DMS53 treated with DMSO at 0.1 percent for 48 hours (cell line): ENCODE measurements at regions not wholly inside any gene's neighbourhood (a gene's known extent, or its start where the extent isn't known, plus 50 kb on each side); places are given as distances from the start of the nearest gene placed in this dataset.

Experiments used
- DNase-seq: peaks from one replicate; lab custom pipeline; 2025; ENCODE audit not compliant: unreplicated experiment; lab: John Stamatoyannopoulos, UW

DNA sequence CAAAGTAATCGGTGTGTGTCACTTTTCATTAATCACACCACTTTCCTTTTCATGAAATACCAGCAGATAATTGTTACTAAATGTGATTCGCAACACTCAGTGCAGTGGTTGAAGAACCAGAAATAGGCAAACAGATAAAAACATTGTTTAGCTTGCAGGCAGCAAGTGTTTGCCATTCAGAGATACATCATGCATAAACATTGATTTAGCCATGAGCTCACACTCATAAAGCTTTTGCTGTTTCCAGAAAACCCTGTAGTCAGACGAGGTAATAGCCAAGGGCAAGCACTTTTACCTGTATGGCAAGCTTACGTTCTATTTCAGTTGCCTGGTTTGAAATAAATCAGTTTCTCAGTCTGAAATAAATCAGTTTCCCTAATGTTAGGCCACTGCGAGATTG, 542.0 kb upstream of the TENM3 start:
- peak; percentile 37 for DNase-seq

DNA sequence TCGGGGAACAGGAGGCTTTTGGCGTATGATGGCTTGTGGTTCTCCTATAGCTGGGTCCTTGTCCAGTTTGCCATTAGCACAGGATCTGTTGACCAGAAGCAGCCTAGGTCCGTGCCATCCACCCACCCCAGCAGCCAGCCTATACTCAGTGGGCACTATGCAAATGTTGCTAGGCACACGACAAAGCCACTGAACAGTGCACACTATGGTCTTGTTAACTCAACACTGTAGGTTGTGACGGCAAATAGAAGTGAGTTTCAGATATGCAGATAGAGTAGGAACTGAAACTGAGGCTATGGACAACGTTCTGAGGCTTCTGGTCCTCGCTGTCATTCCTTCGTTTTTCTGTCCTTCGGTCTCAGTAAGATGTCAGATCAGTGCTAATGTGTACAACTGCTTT, 541.3 kb upstream of the TENM3 start:
- no peak for DNase-seq

DNA sequence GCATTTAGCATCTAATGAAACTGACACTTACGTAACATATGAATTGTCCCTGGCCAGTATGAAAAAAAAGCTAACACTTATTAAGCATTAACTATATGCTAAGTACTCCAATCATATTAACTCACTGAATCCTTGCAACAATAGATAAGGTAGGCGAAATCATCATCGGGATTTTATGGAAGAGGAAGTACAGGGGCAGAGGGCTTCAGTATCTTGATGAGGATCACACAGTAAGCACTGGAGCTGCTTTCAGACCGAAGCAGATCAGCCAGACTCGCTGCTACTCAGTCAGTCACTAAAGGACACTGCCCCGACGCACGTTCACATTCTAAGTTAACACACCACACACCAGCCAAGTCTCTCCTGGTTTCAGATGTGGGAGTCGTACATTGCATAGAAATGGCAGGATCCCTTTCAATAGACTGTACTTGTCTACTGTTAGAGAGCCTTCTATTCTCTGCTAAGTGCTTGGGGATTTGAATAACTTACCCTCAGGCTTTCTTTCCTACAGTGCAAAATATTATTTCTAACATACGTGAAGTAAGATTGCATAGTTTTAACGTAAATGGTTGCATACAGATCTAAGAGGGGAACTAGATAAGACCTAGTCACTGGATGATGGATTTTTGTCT, 540.2 kb upstream of the TENM3 start:
- DNase-seq: no peak

DNA sequence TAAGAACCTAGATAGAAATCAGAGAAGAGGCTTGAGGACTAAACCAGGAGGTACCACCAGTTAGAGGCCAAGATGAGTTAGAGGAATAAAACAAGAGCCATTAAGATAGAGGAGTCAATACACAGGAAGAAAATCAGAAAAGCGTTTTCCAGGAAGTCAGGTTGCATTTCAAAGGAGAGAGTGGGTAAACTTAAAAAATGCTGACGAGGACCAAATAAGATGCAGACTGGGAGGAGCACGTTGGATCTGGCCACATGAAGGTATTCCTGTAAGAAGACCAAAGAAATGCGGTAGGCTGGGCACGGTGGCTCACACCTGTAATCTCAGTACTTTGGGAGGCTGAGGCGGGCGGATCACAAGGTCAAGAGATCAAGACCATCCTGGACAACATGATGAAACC, 533.1 kb upstream of the TENM3 start:
- no peak for DNase-seq

DNA sequence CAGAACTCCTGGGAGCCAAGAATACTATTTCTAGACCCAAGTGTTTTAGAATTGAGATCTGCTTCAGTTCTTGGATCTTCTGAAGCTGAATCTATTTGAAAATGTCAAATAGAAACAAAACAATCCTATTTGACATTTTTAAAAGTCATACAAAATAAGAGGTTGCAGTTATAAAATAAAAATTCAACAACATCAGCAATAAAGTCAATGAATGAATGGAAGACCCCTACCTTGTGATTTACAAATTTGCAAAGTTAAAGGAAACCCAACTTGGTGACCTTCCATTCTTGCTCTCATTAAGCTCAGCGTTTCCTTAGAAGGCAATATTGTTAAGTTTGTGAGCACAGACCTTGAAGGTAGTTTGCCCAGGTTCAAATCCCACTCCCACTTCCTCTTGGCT, 531.8 kb upstream of the TENM3 start:
- DNase-seq: peak; percentile 26

DNA sequence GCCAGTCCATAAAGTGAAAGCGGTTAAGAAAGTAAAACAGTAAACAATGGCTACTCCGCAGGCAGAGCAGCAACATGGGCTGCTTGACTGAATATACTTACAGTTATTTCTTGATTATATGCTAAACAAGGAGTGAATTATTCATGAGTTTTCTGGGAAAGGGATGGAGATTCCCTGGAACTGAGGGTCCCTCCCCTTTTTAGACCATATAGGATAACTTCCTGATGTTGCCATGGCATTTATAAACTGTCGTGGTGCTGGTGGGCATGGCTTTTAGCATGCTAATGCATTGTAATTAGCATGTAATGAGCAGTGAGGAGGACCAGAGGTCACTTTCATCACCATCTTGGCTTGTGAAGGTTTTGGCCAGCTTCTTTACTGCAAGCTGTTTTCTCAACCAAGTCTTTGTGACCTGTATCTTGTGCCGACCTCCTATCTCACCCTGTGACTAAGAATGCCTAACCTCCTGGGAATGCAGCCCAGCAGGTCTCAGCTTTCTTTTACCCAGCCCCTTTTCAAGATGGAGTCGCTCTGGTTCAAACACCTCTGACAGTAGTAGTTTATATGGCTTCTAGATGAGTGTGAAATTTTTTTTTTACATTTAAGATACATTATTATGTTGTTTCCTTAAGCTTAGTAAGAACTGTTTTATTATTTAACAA, 514.8 kb upstream of the TENM3 start:
- no peak for DNase-seq

DNA sequence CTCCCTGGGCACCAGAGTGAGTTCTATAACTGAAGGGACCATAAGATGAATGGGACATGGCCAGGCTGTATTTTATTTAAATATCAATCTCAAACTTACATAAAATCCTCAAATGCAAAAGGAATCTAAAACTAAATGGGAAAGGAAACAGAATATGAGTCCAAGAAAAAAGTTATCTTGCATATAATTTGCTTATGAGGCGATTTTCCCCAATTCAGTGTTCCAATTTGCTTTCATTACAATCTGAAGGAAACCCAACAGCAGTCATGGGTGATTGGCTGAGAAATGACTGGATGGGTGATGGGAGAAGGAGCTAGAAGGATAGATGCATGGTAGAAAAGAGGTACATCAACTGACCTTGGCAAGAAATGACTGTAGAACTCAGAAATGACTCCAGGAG, 511.3 kb upstream of the TENM3 start:
- DNase-seq: no peak

DNA sequence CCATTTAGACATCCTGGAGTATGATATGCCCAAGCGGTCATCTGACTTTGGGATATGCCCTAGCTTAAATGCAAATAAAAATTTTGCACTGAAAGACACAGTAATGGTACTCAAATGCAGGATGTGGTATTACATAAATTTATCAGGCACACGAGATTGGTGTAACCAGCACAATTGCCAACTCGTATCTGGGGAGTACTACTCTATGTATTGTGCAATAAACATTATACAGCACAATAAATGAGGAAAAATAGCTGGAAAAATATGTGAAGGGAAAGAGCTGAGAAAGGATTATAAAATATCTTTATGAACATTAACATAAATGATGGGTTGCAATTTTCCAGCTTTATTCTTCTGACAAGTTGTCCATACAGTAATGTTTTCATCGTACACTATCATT, 505.5 kb upstream of the TENM3 start:
- DNase-seq: no peak

DNA sequence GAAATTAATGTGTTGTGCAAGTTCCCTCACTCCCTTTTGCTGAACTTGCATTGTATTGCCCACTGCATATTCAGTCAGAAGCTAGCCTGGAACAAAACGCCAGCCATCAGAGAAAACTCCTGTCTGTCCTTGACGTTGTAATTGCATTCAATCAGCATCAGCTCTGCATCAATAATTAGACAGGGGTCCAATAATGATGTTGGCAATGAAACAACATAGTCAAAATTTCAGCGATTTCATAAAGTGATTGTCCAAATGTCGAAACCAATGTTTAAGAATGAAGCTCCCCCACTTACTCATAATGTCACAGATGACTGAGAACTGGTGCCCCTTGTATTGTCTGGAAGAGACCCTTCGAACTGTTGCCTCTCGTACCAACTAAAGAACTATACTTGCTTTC, 504.2 kb upstream of the TENM3 start:
- DNase-seq: no peak

DNA sequence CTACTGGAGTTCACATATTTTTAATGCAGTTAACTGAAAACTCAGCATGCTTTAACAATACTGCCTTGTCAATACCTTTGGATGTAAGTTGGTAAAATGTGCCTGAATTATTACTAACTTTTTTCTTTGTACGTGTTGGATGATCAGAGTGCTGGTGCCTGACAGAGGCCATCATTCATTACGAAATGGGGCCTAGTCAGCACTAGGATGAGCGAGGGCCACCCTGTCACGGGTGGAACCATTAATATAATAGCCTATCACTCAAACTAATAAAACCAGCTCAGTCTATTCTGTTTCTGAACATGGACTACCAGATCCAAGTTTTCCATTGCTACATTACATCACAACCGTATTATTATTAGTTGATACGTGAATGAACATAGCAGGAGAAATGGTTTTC, 501.7 kb upstream of the TENM3 start:
- no peak for DNase-seq

DNA sequence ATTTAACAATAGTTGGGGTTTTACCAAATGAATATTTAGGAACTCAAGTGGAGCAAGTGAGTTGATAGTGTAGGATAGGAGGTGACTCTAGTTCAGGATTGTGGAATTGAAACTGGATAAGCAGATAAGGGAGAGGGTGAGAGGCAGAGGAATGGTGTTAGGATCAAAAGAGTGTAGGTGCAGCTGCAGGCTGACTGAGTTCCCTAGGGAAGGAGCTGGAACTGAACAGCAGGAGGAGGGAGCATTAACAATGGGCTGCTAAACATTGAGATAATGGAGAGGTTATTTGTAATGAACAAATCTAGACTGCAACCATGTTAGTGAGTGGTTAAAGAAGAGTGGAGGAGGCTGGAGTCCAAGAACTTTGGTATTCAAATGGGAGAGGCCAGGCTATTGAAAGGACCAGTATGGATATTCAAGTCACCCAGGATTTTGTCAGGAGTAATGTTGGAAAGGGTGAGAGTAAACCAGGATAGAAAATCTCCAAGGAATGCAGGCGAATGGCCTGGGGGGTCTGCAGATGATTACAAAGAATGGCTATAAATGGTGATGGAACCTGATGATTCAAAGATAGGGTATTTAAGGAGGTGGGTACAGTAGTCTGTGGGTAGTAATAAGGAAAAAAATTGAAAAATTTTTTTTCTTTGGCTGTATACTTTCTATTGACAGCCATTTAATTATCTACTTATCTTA, 497.1 kb upstream of the TENM3 start:
- DNase-seq: no peak

DNA sequence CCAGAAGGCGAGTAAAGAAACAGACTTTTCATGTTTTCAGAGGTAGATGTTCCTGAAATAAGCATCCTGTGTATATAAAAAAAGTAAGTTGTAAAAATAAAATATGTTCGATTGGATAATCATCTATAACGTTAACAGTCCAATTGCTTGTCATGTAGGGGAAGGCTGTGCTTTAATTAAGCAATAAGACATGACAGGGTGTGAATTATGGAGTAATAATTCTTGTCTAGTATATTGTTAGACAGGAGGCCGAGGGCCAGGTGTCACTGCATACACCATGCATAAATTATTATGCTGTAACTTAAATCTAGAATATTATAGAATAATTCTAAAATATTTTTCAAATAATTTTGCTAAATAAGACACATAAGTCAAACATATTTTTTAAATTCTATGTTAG, 494.6 kb upstream of the TENM3 start:
- no peak for DNase-seq

DNA sequence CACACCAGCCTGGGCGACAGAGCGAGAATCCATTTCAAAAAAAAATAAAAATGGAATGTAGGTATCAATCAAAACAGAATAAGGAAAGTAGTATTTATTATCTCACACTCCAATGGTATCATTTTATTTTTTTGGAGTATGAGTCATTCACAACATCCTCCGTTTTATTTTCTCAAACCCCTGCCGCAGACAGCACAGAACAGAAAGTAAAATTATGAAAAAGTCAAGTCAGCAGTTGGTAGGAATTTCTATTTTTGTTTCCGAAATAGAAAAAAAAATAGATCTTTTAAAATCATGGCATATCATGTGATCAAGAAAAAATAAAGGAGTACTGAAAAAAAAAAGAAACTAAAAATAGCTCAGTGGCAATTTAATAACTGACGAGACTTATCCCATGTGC, 490.7 kb upstream of the TENM3 start:
- no peak for DNase-seq

DNA sequence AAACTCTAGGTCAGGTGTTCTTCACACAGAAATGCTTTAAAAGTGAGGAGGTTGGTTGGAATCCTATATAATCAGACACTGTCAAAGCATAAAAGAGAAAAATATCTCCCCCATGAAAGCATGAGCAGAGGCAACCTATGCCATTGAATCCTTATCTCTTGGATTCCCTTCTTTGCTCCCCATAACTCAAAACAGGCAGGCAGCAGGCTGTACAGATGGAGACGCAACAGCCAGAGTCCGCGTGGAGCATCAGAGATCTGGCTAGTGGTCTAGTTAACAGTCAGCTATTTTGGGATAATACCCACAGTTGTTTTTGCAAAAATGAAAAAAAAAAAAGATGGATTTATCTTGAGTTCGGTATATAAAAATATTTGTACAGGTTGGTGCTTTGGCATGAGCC, 490.0 kb upstream of the TENM3 start:
- no peak for DNase-seq

DNA sequence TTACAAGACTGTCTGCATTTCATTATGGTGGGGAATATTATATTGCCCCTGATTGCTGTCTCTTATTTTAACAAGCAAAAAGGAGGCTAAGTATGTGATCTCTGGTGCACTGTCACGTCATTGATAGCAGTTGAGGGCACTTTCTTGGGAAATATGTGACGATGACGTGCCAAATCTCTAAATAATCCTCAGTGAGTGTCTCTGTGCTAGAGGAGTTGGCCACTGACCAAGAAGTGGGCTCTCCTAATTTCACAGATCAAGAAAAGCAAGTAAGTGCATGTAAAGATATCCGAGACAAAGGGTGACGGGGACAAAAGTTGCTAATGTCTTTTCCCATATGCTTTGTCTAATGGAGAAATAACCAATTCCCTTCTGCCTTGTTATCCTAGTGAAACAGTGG, 487.4 kb upstream of the TENM3 start:
- DNase-seq: no peak

DNA sequence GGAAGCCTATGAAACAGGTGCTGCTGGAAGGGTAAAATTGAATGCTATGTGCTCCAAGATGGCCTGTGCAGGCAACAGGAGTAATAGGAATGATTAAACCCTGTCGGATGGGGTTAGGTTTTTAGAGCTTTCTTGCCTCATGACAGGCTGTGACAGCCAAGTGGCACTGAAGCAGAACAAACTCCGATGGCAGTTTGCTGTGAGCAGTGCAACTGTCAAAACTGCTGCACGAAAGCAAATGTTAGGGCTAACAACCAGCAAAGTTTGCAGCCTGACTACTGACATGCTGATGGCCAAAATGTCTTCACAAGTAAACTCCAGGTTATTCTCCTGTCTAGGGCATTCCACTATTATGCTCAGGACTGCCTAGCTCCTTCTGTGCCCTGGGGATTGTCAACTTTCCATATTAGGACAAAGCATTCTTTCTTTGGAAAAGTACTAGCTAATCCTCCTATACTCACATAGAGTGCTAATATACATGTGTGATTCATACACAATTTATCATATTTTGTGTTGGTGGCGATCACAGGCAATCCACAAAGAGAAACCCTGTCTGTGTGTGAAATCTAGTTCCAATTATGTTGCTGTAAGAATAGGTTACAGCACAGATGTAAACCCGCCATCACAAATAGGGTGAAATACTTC, 486.6 kb upstream of the TENM3 start:
- DNase-seq: no peak

DNA sequence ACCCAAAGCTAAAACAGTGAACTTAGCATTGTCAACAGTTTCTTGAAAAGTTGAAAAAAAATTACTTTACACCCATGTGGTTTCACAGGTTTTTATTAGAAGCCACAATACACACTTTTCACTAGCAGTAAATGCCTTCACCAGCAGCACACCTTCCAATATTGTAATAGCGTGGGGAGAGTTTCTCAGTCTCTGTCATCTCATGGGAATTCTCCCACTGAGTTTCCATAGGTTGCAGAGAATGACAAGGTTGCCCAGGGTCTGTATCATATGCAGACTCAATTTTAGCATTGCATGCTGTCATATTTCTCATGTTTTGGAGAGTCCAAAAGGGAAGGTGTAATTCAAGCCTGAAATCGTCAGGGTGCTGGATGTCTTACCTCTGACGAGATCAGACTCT, 486.1 kb upstream of the TENM3 start:
- DNase-seq: no peak

DNA sequence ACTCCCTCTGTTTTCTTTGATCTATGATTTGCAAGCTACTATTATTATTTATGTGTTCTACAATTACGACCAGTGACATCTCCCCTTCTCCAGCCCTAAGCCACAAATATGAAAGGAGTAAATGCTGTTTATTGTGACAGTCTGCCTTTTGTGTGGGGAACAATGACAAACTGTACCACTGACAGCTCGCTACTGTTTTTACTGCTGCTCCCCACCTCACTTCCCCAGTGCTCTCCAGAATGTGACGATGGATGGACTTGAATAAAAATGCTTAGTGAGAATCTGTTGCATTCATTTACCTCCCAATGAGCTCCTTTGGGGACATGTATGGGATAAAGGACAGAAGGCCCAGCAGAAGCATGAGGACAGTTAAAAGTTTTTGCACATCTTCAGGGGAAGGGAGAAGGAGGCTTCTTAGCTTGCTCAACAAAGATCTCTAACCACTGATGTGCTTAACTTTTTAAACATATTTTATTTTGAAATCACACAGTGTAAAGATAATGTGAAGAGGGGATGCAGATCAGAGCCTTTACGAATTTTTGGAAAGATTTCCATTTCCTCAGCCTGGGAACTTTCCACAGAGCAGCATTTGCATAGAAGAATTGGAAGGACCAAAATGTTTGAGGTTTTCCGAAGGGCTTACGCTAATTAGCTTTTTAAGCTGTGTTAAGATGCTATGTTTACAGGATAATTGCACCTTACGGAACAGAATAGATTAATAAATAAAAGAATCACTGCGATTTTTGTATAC, 485.1 kb upstream of the TENM3 start:
- DNase-seq: no peak

DNA sequence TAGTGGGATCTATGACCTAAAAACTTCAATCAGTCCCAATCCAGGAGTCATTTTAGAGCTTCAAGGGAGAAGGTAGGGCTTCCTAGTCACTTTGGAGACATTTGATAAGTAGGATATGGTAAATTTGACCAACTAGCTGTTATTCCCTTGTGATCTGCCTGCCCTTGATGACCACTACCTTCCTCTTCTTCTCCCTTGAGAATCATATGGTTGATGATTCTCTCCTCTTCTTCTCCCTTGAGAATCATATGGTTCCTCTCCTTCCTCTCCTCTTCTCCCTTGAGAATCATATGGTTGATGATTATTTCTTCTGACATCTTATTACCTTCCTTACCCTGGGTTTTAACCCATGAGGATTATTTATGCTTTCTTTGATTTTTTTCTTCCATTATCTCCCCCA, 482.6 kb upstream of the TENM3 start:
- no peak for DNase-seq

DNA sequence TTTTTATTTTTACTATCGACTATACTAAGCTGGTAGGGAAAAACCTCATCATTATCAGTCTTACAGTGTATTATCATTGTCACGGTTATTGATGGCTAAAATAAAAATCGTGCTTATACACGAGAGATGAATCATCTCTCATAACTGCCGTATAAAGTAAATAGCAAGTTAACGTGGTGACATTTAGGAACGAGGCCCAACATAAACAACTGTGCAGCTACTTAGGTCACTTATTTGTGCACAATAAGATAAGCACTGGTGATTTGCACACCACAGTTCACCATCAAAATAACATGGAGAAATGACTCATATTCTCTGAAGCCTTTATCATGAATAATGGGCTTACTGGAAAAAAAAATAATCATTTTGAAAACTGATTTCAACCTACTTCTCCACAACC, 482.0 kb upstream of the TENM3 start:
- no peak for DNase-seq

DNA sequence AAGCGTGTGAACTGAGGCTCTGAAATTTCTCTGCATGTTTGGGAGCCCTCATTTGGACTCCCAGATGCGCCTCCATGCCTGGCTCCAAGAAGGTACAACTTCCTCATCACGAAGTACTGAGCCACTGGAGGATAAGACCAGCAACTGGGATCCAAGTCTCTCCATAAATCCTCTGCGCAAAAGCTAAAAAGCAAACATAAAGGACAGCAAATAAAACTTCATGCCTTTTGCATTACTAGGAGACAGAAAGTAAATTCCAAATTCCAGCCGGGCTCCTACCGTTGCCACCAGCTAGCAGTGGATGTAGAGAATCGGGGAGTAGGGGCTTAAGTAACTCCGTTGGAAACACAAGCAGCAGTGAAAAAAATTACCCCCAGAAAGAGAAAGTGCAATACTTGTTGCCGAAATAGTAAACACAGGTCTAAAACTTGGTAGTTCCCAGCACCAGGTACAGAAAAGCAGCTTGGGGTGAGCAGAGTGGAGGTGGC, 477.1 kb upstream of the TENM3 start:
- no peak for DNase-seq
